RWPE2 (cell line): ENCODE measurements at regions not wholly inside any gene's neighbourhood (a gene's known extent, or its start where the extent isn't known, plus 50 kb on each side); places are given as distances from the start of the nearest gene placed in this dataset.

Experiments
- ATAC-seq: fragments of 200-7000 bp; cut with Tn5 transposase; 3 replicates; pipeline ENCODE4 v1.9.1; 2021; ENCODE audit warnings: low read depth
- DNase-seq: peaks from one replicate; pipeline ENCODE4 v3.0.0-alpha.2; 2020; ENCODE audit warnings: low spot score
- H3K27ac ChIP-seq: fragments of 450-650 bp; 2 replicates; pipeline ENCODE4 v1.5.1; 2017; ENCODE audit warnings: mild to moderate bottlenecking; ENCODE audit not compliant: poor library complexity, severe bottlenecking
- H3K27me3 ChIP-seq: fragments of 250-450 bp; sonication (Bioruptor Pico); 2 replicates; pipeline ENCODE4 v1.5.1; 2021; ENCODE audit warnings: mild to moderate bottlenecking, moderate library complexity; ENCODE audit not compliant: insufficient read depth, poor library complexity, severe bottlenecking
- H3K36me3 ChIP-seq: fragments of 250-450 bp; sonication (Bioruptor Pico); 2 replicates; pipeline ENCODE4 v1.5.1; 2020; ENCODE audit warnings: low read depth, mild to moderate bottlenecking, moderate library complexity
- H3K4me1 ChIP-seq: fragments of 250-450 bp; sonication (Bioruptor Pico); 2 replicates; pipeline ENCODE4 v1.5.1; 2021; ENCODE audit warnings: mild to moderate bottlenecking, moderate library complexity; ENCODE audit not compliant: insufficient read depth, poor library complexity, severe bottlenecking
- H3K4me3 ChIP-seq: fragments of 250-450 bp; sonication (Bioruptor Pico); 2 replicates; pipeline ENCODE4 v1.5.1; 2021; ENCODE audit warnings: mild to moderate bottlenecking, moderate library complexity; ENCODE audit not compliant: severe bottlenecking
- H3K9me3 ChIP-seq: fragments of 250-450 bp; sonication (Bioruptor Pico); 2 replicates; pipeline ENCODE4 v1.5.1; 2021; ENCODE audit warnings: mild to moderate bottlenecking, moderate library complexity; ENCODE audit not compliant: severe bottlenecking
- TF ChIP-seq, protein P1 (sequence below): fragments of 450-650 bp; IDR thresholded peaks from one replicate; pipeline ENCODE4 v1.5.1; 2017; ENCODE audit warnings: mild to moderate bottlenecking, moderate library complexity; ENCODE audit not compliant: poor library complexity, severe bottlenecking

DNA sequence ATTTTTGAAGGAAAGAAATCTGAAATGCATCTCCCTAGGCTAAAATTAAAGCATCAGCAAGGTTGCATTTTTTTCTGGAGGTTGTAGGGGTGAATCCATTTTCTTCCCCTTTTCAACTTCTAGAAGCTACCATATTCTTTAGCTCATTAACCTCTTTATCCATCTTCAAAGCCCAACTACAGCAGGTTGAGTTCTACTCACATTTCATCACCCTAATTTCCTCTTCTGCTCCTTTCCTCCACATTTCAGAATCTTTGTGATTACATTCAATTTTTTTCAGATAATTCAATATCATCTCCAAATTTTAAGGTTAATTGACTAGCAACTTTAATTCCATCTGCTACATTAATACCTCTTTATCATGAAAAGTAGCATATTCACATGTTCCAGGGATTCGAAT lies 2655.7 kb upstream of the PCDH20 start:
- Histone ChIP-seq H3K27me3 (peaks cover 2% of the 10 kb centered on the region), H3K4me3 (no peak overlapping the region), H3K27ac (no peak overlapping the region), H3K9me3 (no peaks in the 10 kb centered on the region), H3K4me1 (no peaks in the 10 kb centered on the region), H3K36me3 (no peaks in the 10 kb centered on the region)
- no peak for DNase-seq
- no peak for ATAC-seq
- TF ChIP-seq, protein P1, sequence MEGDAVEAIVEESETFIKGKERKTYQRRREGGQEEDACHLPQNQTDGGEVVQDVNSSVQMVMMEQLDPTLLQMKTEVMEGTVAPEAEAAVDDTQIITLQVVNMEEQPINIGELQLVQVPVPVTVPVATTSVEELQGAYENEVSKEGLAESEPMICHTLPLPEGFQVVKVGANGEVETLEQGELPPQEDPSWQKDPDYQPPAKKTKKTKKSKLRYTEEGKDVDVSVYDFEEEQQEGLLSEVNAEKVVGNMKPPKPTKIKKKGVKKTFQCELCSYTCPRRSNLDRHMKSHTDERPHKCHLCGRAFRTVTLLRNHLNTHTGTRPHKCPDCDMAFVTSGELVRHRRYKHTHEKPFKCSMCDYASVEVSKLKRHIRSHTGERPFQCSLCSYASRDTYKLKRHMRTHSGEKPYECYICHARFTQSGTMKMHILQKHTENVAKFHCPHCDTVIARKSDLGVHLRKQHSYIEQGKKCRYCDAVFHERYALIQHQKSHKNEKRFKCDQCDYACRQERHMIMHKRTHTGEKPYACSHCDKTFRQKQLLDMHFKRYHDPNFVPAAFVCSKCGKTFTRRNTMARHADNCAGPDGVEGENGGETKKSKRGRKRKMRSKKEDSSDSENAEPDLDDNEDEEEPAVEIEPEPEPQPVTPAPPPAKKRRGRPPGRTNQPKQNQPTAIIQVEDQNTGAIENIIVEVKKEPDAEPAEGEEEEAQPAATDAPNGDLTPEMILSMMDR, result no peak

DNA sequence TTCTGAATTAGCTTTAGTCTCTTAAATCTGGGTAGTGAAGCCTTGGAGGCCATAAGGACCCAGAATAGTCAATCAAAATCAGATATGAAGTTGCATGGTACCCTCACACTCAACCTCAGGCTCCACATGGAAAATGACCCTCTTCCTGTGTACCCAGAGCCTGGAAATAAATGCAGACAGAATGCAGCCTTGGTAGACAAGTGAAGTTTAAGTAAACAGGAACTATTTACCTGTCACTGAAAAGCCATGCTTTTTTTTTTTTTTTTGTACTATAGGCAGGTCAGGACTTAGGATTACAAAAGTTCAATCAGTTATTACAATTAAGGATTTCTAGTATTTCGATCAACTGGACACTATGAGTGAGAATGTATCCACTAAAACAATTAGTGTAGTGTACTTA lies 2654.2 kb upstream of the PCDH20 start:
- DNase-seq, result no peak
- ATAC-seq, result no peak
- TF ChIP-seq, protein P1, result no peak
- Histone ChIP-seq H3K4me1 (no peaks in the 10 kb centered on the region), H3K27me3 (peaks cover 2% of the 10 kb centered on the region), H3K36me3 (no peaks in the 10 kb centered on the region), H3K4me3 (no peak overlapping the region), H3K9me3 (no peaks in the 10 kb centered on the region), H3K27ac (no peak overlapping the region)

DNA sequence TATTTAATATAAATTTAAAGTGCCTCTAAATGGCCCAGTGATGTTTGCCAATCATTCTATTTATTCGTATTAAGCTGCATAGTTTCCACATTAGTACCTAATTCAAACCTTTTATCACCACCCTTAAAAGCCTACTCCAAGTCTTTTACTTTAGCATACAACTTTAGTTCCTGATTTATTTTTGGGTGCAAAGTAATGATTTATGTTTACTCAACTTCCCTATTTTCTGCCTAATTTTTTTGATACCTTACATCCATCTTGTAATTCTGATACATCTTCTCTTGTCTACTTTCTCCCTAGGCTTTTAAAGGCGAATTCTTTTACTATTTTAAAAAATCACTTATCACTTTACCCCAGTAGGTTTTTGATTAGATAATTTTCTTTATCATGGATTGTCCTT lies 2651.1 kb upstream of the PCDH20 start:
- no peak overlapping the region for H3K4me3 ChIP-seq
- no peaks in the 10 kb centered on the region for H3K9me3 ChIP-seq
- H3K36me3 ChIP-seq, result no peaks in the 10 kb centered on the region
- TF ChIP-seq, protein P1, result no peak
- DNase-seq, result no peak
- H3K27ac ChIP-seq, result no peak overlapping the region
- H3K4me1 ChIP-seq, result no peaks in the 10 kb centered on the region
- H3K27me3 ChIP-seq, result no peaks in the 10 kb centered on the region
- no peak for ATAC-seq

DNA sequence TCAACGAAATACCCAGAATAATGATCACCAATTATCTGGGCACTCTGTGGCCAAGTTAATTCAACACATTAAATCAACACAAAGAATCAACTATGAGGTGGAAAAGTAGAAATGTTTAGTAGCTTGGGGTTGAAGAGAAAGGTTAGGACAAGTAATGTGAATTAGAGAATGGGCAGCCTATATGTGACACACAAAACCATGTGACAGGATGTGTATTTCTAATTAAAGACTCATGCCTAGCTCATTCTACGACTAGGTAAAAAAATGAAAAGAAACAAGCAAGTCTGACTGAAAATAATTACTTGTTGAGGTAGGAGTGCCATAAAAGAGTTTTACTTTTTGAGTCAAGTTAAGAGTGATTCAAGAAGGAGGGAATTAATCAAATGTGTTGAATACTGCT lies 2646.0 kb upstream of the PCDH20 start:
- Histone ChIP-seq H3K4me1 (no peaks in the 10 kb centered on the region), H3K27ac (no peak overlapping the region), H3K27me3 (no peaks in the 10 kb centered on the region), H3K9me3 (no peaks in the 10 kb centered on the region), H3K36me3 (no peaks in the 10 kb centered on the region), H3K4me3 (no peak overlapping the region)
- ATAC-seq (no peak), DNase-seq (no peak)
- TF ChIP-seq, protein P1, result no peak

DNA sequence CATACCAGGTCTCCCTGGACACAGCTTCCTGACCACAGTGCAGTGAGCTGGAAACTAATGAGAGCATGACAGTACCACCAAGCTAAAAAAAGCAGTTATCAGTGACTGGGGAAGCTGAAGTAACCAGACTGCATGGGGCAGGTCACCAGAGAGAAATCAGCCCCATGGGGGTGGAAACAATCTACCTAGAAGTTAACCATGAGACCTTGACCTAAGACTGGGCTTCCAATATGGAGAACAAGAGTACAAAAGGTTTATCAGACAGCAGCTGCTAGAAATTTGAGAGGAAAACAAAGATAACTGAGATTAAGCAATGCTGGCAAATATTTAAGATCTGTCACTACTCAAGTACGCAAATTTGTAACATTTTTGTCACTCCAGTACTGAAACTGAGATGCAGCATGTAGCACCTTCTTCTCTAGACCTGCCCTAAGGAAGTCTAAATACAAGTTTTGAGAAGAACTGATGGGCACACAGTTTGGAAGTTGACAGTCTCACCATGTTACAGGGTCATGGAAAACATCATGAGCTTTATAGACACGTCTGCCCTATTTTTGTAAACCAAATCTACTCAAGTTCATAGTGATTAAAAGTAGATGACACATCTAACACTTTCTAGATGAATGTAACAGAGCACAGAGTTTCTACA lies 2641.8 kb upstream of the PCDH20 start:
- Histone ChIP-seq H3K4me3 (no peak overlapping the region), H3K27me3 (no peaks in the 10 kb centered on the region), H3K36me3 (no peaks in the 10 kb centered on the region), H3K27ac (no peak overlapping the region), H3K4me1 (no peaks in the 10 kb centered on the region), H3K9me3 (no peaks in the 10 kb centered on the region)
- no peak for ATAC-seq
- TF ChIP-seq, protein P1, result no peak
- no peak for DNase-seq
